Neural cell (in vitro differentiated cells): ENCODE measurements at regions not wholly inside any gene's neighbourhood (a gene's known extent, or its start where the extent isn't known, plus 50 kb on each side); places are given as distances from the start of the nearest gene placed in this dataset.

Experiments used
- CTCF ChIP-seq: fragments of 450-650 bp; IDR thresholded peaks from 2 replicates; pipeline ENCODE4 v1.5.1; 2014; ENCODE audit warnings: antibody characterized with exemption, mild to moderate bottlenecking, moderate library complexity; ENCODE audit not compliant: poor library complexity, severe bottlenecking
- EP300 ChIP-seq: fragments of 450-650 bp; conservative IDR thresholded peaks from 2 replicates; pipeline ENCODE4 v1.6.1; 2014; ENCODE audit warnings: antibody characterized with exemption, mild to moderate bottlenecking, moderate library complexity; ENCODE audit not compliant: poor library complexity, severe bottlenecking
- EZH2 ChIP-seq: fragments of 200-600, 300-800 bp; shearing (Covaris generic), sonication (generic); IDR thresholded peaks from 2 replicates; pipeline ENCODE4 v1.6.1; 2014; ENCODE audit warnings: antibody characterized with exemption, low read length, borderline replicate concordance, mild to moderate bottlenecking; ENCODE audit not compliant: insufficient read depth, poor library complexity, severe bottlenecking
- MXI1 ChIP-seq: fragments of 450-650 bp; conservative IDR thresholded peaks from 2 replicates; pipeline ENCODE4 v1.6.1; 2014; ENCODE audit warnings: antibody characterized with exemption, mild to moderate bottlenecking; ENCODE audit not compliant: poor library complexity, severe bottlenecking
- POLR2AphosphoS5 ChIP-seq: IDR thresholded peaks from 2 replicates; pipeline ENCODE4 v1.6.1; 2012
- RAD21 ChIP-seq: fragments of 450-650 bp; conservative IDR thresholded peaks from 2 replicates; pipeline ENCODE4 v1.6.1; 2014; ENCODE audit warnings: antibody characterized with exemption, mild to moderate bottlenecking, moderate library complexity
- REST ChIP-seq: IDR thresholded peaks from 2 replicates; pipeline ENCODE4 v1.6.1; 2012; ENCODE audit warnings: borderline replicate concordance
- TAF1 ChIP-seq: IDR thresholded peaks from 2 replicates; pipeline ENCODE4 v1.6.1; 2012; ENCODE audit warnings: low read depth

GRCh38 chr14:42172304-42172703, 565.6 kb downstream of the LRFN5 start:
- no peak for TF ChIP-seq CTCF
- no peak for TF ChIP-seq POLR2AphosphoS5
- no peak for TF ChIP-seq EZH2
- TF ChIP-seq EP300 = no peak
- no peak for TF ChIP-seq REST
- no peak for TF ChIP-seq TAF1
- TF ChIP-seq RAD21 = no peak
- TF ChIP-seq MXI1 = no peak
